H1 (cell line): ENCODE measurements at regions not wholly inside any gene's neighbourhood (a gene's known extent, or its start where the extent isn't known, plus 50 kb on each side); places are given as distances from the start of the nearest gene placed in this dataset.

Experiments
- ATF3 ChIP-seq: IDR thresholded peaks from 2 replicates; pipeline ENCODE4 v1.6.1; 2011; ENCODE audit warnings: low read depth, mild to moderate bottlenecking, low read length; ENCODE audit not compliant: insufficient read depth
- BACH1 ChIP-seq: IDR thresholded peaks from 2 replicates; pipeline ENCODE4 v1.6.1; 2012; ENCODE audit warnings: low read length, improper control_type of control experiment
- CBX5 ChIP-seq: fragments of 300-800, 300-1000 bp; sonication (generic); IDR thresholded peaks from 2 replicates; pipeline ENCODE4 v1.7.1; 2016; ENCODE audit warnings: antibody characterized with exemption, low read length, low read depth
- CHD2 ChIP-seq: IDR thresholded peaks from 2 replicates; pipeline ENCODE4 v1.6.1; 2012; ENCODE audit warnings: low read length, improper control_type of control experiment
- CREB1 ChIP-seq: IDR thresholded peaks from 2 replicates; pipeline ENCODE4 v1.6.1; 2012; ENCODE audit warnings: inconsistent platforms
- CTBP2 ChIP-seq: IDR thresholded peaks from 2 replicates; pipeline ENCODE4 v1.7.0; 2011; ENCODE audit warnings: borderline replicate concordance, mild to moderate bottlenecking, moderate library complexity, mixed read lengths, low read length; ENCODE audit not compliant: insufficient read depth, insufficient read length
- E2F6 ChIP-seq: IDR thresholded peaks from 2 replicates; pipeline ENCODE4 v1.6.1; 2012; ENCODE audit warnings: inconsistent platforms
- EP300 ChIP-seq, 2 experiments: IDR thresholded peaks; 1 replicate in 1 of 2; 2 replicates in 1 of 2; pipeline ENCODE4 v1.6.1; 2011 to 2012; ENCODE audit warnings: low read depth in 2 of 2, low read length in 2 of 2, mild to moderate bottlenecking in 2 of 2, borderline replicate concordance in 1 of 2, inconsistent platforms in 1 of 2, moderate library complexity in 1 of 2
- FOSL1 ChIP-seq: IDR thresholded peaks from 2 replicates; pipeline ENCODE4 v1.6.1; 2011; ENCODE audit warnings: mild to moderate bottlenecking, low read depth, low read length, moderate library complexity; ENCODE audit not compliant: insufficient read depth
- HDAC6 ChIP-seq: IDR thresholded peaks from one replicate; pipeline ENCODE4 v1.7.1; 2012; ENCODE audit warnings: low read depth, mild to moderate bottlenecking, inconsistent platforms, low read length, moderate library complexity
- JUND ChIP-seq: IDR thresholded peaks from 2 replicates; pipeline ENCODE4 v1.6.1; 2011; ENCODE audit warnings: mild to moderate bottlenecking, improper control_type of control experiment, low read length
- NRF1 ChIP-seq: IDR thresholded peaks from 2 replicates; pipeline ENCODE4 v1.6.1; 2011; ENCODE audit warnings: mild to moderate bottlenecking, low read depth, low read length, improper control_type of control experiment
- POLR2A ChIP-seq, 2 experiments: IDR thresholded peaks; 1 replicate in 1 of 2; 2 replicates in 1 of 2; pipeline ENCODE4 v1.6.1; 2011; ENCODE audit warnings: low read depth in 2 of 2, low read length in 2 of 2, mild to moderate bottlenecking in 2 of 2; ENCODE audit errors: control extremely low read depth in 1 of 2
- RAD21 ChIP-seq, 2 experiments: IDR thresholded peaks in 1 of 2; conservative IDR thresholded peaks in 1 of 2; 2 replicates each; pipeline ENCODE4 v1.6.1; 2011; ENCODE audit warnings: low read depth in 2 of 2, low read length in 2 of 2, improper control_type of control experiment in 1 of 2, inconsistent platforms in 1 of 2, mild to moderate bottlenecking in 1 of 2, moderate library complexity in 1 of 2
- RFX5 ChIP-seq: IDR thresholded peaks from 2 replicates; pipeline ENCODE4 v1.6.1; 2011; ENCODE audit warnings: low read depth, low read length, improper control_type of control experiment, borderline replicate concordance
- SAP30 ChIP-seq: fragments of 300-600 bp; sonication (generic); IDR thresholded peaks from 2 replicates; pipeline ENCODE4 v1.7.1; 2012; ENCODE audit warnings: low read length, moderate library complexity, mild to moderate bottlenecking, inconsistent platforms; ENCODE audit not compliant: insufficient read depth, insufficient replicate concordance
- SIX5 ChIP-seq: IDR thresholded peaks from 2 replicates; pipeline ENCODE4 v1.6.1; 2011; ENCODE audit warnings: mild to moderate bottlenecking, low read depth, low read length
- SP4 ChIP-seq: IDR thresholded peaks from 2 replicates; pipeline ENCODE4 v1.6.1; 2012; ENCODE audit warnings: low read length, inconsistent platforms
- TAF1 ChIP-seq: IDR thresholded peaks from 2 replicates; pipeline ENCODE4 v1.6.1; 2011; ENCODE audit warnings: mild to moderate bottlenecking, low read depth, low read length
- TCF12 ChIP-seq: IDR thresholded peaks from 2 replicates; pipeline ENCODE4 v1.6.1; 2011; ENCODE audit warnings: low read depth, mild to moderate bottlenecking, low read length
- USF2 ChIP-seq: IDR thresholded peaks from 2 replicates; pipeline ENCODE4 v1.6.1; 2011; ENCODE audit warnings: low read length, improper control_type of control experiment

GRCh38 chr5:87780831-87781760 lies 368.4 kb upstream of the CCNH start (continued):
- no peak for TF ChIP-seq FOSL1
- TF ChIP-seq SIX5 = no peak
- TF ChIP-seq SAP30 = no peak
- no peak for TF ChIP-seq TAF1
- no peak for TF ChIP-seq ATF3
- TF ChIP-seq NRF1 = no peak
- TF ChIP-seq E2F6 = peak; percentile 37; the same call in 1 of the 2 replicates
- peak; percentile 99 for TF ChIP-seq RAD21 (IDR thresholded peaks at IDR 0.05 in 1 of 2, conservative IDR thresholded peaks at IDR 0.05 in 1 of 2; ENCODE audit: low read depth in 2 of 2, low read length in 2 of 2)
- no peak for TF ChIP-seq HDAC6
- TF ChIP-seq CHD2 = no peak
- no peak for TF ChIP-seq EP300 (IDR thresholded peaks at IDR 0.05; ENCODE audit: borderline replicate concordance in 1 of 2, low read depth in 2 of 2, low read length in 2 of 2)
- no peak for TF ChIP-seq USF2
- no peak for TF ChIP-seq JUND
- no peak for TF ChIP-seq POLR2A (IDR thresholded peaks at IDR 0.05; ENCODE audit: control extremely low read depth in 1 of 2, low read depth in 2 of 2, low read length in 2 of 2)
- TF ChIP-seq BACH1 = peak; percentile 23; the same call in 1 of the 2 replicates
- no peak for TF ChIP-seq CBX5
- no peak for TF ChIP-seq CTBP2
- TF ChIP-seq CREB1 = 0 out of 2 replicates have a peak, but pooled peaks have one; percentile 23
- TF ChIP-seq SP4 = no peak
- TF ChIP-seq RFX5 = no peak
- TF ChIP-seq TCF12 = no peak
